HepG2 (cell line): ENCODE measurements at regions not wholly inside any gene's neighbourhood (a gene's known extent, or its start where the extent isn't known, plus 50 kb on each side); places are given as distances from the start of the nearest gene placed in this dataset.
"Not testable (repeated sequence)": the region's sequence is repeated elsewhere in the genome, so short reads cannot be mapped to it uniquely, and the experiment has no call there.

Experiments used
- ATAC-seq: fragments of 200-7000 bp; cut with Tn5 transposase; 3 replicates; pipeline ENCODE4 v1.9.1; 2020; ENCODE audit warnings: mild to moderate bottlenecking, moderate library complexity
- BruUV-seq: library from RNA; stranded (reverse); fragments of 400-500 nt; replicated peaks from 2 replicates; lab custom pipeline; 2021; lab: Mats Ljungman, UMichigan
- CTCF ChIA-PET: fragments of 300-600 bp; formaldehyde crosslinking; extraction: SDS; loops from one replicate; lab custom pipeline; 2021; ENCODE audit warnings: low total read pairs, inconsistent platforms, low intra/inter-chr PET ratio; lab: Yijun Ruan, JAX
- POLR2A ChIA-PET: fragments of 350-600 bp; sonication (Branson Sonifier 250); formaldehyde crosslinking; loops from one replicate; lab custom pipeline; 2020; ENCODE audit warnings: antibody characterized with exemption, inconsistent platforms; lab: Yijun Ruan, JAX
- DNase-seq: peaks from one replicate; pipeline ENCODE4 v3.0.0-alpha.2; 2015; ENCODE audit warnings: low spot score
- FAIRE-seq: peaks from 3 replicates; lab custom pipeline; 2011; peaks lifted over from hg19 to GRCh38; lab: Jason Lieb, UNC
- H2AFZ ChIP-seq: one replicate; pipeline ENCODE4 v1.6.1; 2011; ENCODE audit warnings: low read length, inconsistent platforms
- H3K27ac ChIP-seq: fragments of 300-600 bp; 3 replicates; pipeline ENCODE4 v1.8.0; 2011; ENCODE audit warnings: mixed run types, mild to moderate bottlenecking, mixed read lengths, low read length, inconsistent platforms; ENCODE audit not compliant: insufficient read depth; ENCODE audit errors: extremely low read length
- H3K27me3 ChIP-seq, 2 experiments: fragments of 200-600 bp in 1 of 2; 2 replicates in 1 of 2; 3 replicates in 1 of 2; pipeline versions ENCODE4 v1.6.0 to v1.8.0; 2011; ENCODE audit warnings: low read length in 2 of 2, mild to moderate bottlenecking in 2 of 2, moderate library complexity in 2 of 2, inconsistent platforms in 1 of 2; ENCODE audit not compliant: insufficient read depth in 2 of 2, control insufficient read depth in 1 of 2
- H3K36me3 ChIP-seq, 2 experiments: fragments of 200-600 bp in 1 of 2; replicated peaks in 1 of 2; 2 replicates in 1 of 2; 3 replicates in 1 of 2; pipeline versions ENCODE4 v1.5.1 to v1.8.0; 2011; ENCODE audit warnings: low read length in 2 of 2, inconsistent platforms in 1 of 2; ENCODE audit not compliant: insufficient read depth in 2 of 2, control insufficient read depth in 1 of 2
- H3K4me1 ChIP-seq: 2 replicates; pipeline ENCODE4 v1.5.1; 2012; ENCODE audit warnings: low read length, inconsistent platforms; ENCODE audit not compliant: insufficient read depth
- H3K4me2 ChIP-seq: 2 replicates; pipeline ENCODE4 v1.6.0; 2011; ENCODE audit warnings: low read depth, low read length, inconsistent platforms
- H3K4me3 ChIP-seq, 3 experiments: fragments of 200-600 bp in 1 of 3; sonication (generic), shearing (Covaris generic) in 1 of 3; replicated peaks in 1 of 3; 2 replicates each; pipeline ENCODE4 v1.5.1; 2011 to 2016; ENCODE audit warnings: low read length in 3 of 3, inconsistent platforms in 2 of 3, low read depth in 2 of 3, mild to moderate bottlenecking in 2 of 3, control low read depth in 1 of 3, mixed read lengths in 1 of 3; ENCODE audit not compliant: insufficient read depth in 1 of 3
- H3K79me2 ChIP-seq: one replicate; pipeline ENCODE4 v1.6.1; 2011; ENCODE audit warnings: low read length, inconsistent platforms; ENCODE audit not compliant: insufficient read depth
- H3K9ac ChIP-seq: 2 replicates; pipeline ENCODE4 v1.6.0; 2011; ENCODE audit warnings: mild to moderate bottlenecking, low read depth, low read length, inconsistent platforms; ENCODE audit not compliant: insufficient read depth
- H3K9me3 ChIP-seq: 2 replicates; pipeline ENCODE4 v1.5.1; 2012; ENCODE audit warnings: mild to moderate bottlenecking, low read length
- H4K20me1 ChIP-seq: 2 replicates; pipeline ENCODE4 v1.6.0; 2011; ENCODE audit warnings: inconsistent platforms, mild to moderate bottlenecking, low read length, moderate library complexity; ENCODE audit not compliant: insufficient read depth
- FOXK1 ChIP-seq: sonication (generic); formaldehyde crosslinking; IDR thresholded peaks from 2 replicates; pipeline ENCODE4 v1.4.0; 2020; ENCODE audit warnings: low read depth, missing genetic modification reagents, borderline replicate concordance
- JUNB ChIP-seq: sonication (generic); formaldehyde crosslinking; IDR thresholded peaks from 2 replicates; pipeline ENCODE4 v1.8.0; 2022; ENCODE audit warnings: missing genetic modification reagents, mild to moderate bottlenecking, borderline replicate concordance
- RBM22 ChIP-seq: fragments of 200-400 bp; formaldehyde crosslinking; optimal IDR thresholded peaks from 2 replicates; pipeline ENCODE3; 2017; ENCODE audit warnings: mild to moderate bottlenecking, low read length, moderate library complexity
- STAG1 ChIP-seq: sonication (generic); formaldehyde crosslinking; IDR thresholded peaks from 2 replicates; pipeline ENCODE4 v1.4.0; 2020; ENCODE audit warnings: missing genetic modification reagents
- ZBTB10 ChIP-seq: sonication (generic); formaldehyde crosslinking; IDR thresholded peaks from 2 replicates; pipeline ENCODE4 v1.4.0; 2020; ENCODE audit warnings: missing genetic modification reagents, borderline replicate concordance
- ZNF10 ChIP-seq: sonication (generic); formaldehyde crosslinking; IDR thresholded peaks from 2 replicates; pipeline ENCODE4 v1.4.0; 2020; ENCODE audit warnings: mild to moderate bottlenecking, low read depth, missing genetic modification reagents, borderline replicate concordance
- ZNF326 ChIP-seq: sonication (generic); formaldehyde crosslinking; IDR thresholded peaks from 2 replicates; pipeline ENCODE4 v1.4.0; 2020; ENCODE audit warnings: missing genetic modification reagents, borderline replicate concordance
- ZNF501 ChIP-seq: sonication (generic); formaldehyde crosslinking; IDR thresholded peaks from 2 replicates; pipeline ENCODE4 v1.5.1; 2020; ENCODE audit warnings: mild to moderate bottlenecking, moderate library complexity, missing genetic modification reagents
- WGBS: methylation state at CpG from one replicate; pipeline ENCODE4 v1.1.6; 2017; ENCODE audit warnings: low lambda C conversion rate; 5-methylcytosine and 5-hydroxymethylcytosine counted together
- in situ Hi-C: cut with HindIII; loops from 2 replicates; pipeline ENCODE4 v1.10.0; 2017; ENCODE audit warnings: low pct_unique_long_range_greater_than_20kb; ENCODE audit not compliant: extremely low pct_ligation_motif_present
- intact Hi-C: fragments of 100-400 bp; cut with micrococcal nuclease; formaldehyde crosslinking; loops from one replicate; pipeline ENCODE4 v1.10.0; 2022; ENCODE audit not compliant: unreplicated experiment
- TF ChIP-seq, protein P1 (sequence below): sonication (generic); formaldehyde crosslinking; IDR thresholded peaks from 2 replicates; pipeline ENCODE4 v1.4.0; 2020; ENCODE audit warnings: missing genetic modification reagents

DNA sequence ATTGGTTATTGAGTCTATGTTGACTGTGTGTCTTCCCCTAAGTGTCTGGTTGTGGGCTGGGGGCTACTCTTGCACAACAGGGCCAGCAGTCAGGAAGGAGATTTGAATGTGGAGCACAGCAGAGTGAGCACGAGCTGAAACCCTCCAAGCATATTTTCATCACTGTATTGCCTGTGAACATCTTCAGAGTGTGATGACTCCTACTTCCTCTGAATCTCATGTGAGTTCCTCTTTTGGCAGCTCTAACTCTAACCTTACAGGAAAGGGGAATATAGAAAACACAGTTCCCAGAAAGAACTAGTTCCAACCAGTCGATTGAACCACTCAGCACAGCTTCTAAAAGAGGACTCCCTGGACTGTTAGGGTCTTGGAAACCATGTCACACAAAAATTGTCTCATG, 211.6 kb downstream of the RAP2B start:
- H3K36me3 ChIP-seq = no peaks in the 10 kb centered on the region
- TF ChIP-seq ZNF326 (CRISPR knock-in tag) (no peak), JUNB (CRISPR knock-in tag) (no peak), FOXK1 (CRISPR knock-in tag) (no peak), ZNF501 (CRISPR knock-in tag) (no peak), RBM22 (no peak), STAG1 (CRISPR knock-in tag) (no peak), ZNF10 (CRISPR knock-in tag) (no peak), ZBTB10 (CRISPR knock-in tag) (no peak)
- TF ChIP-seq, protein P1, sequence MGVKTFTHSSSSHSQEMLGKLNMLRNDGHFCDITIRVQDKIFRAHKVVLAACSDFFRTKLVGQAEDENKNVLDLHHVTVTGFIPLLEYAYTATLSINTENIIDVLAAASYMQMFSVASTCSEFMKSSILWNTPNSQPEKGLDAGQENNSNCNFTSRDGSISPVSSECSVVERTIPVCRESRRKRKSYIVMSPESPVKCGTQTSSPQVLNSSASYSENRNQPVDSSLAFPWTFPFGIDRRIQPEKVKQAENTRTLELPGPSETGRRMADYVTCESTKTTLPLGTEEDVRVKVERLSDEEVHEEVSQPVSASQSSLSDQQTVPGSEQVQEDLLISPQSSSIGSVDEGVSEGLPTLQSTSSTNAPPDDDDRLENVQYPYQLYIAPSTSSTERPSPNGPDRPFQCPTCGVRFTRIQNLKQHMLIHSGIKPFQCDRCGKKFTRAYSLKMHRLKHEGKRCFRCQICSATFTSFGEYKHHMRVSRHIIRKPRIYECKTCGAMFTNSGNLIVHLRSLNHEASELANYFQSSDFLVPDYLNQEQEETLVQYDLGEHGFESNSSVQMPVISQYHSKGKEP (CRISPR knock-in tag) = no peak
- H2AFZ ChIP-seq = no peak overlapping the region
- H3K27me3 ChIP-seq = no peaks in the 10 kb centered on the region
- BruUV-seq = no TSS peak
- H3K27ac ChIP-seq = no peak overlapping the region
- no peaks in the 10 kb centered on the region for H3K4me1 ChIP-seq
- CTCF ChIA-PET = no interaction called here
- 0% methylated on average over 2 of the region's 2 CpGs for WGBS
- H3K79me2 ChIP-seq = no peaks in the 10 kb centered on the region
- H3K4me2 ChIP-seq = no peak overlapping the region
- DNase-seq (no peak), ATAC-seq (no peak), FAIRE-seq (no peak)
- no peaks in the 10 kb centered on the region for H4K20me1 ChIP-seq
- H3K4me3 ChIP-seq = no peak overlapping the region
- in situ Hi-C loops (no loop called here), intact Hi-C loops (no loop called here)
- no peak overlapping the region for H3K9ac ChIP-seq
- POLR2A ChIA-PET = no interaction called here
- H3K9me3 ChIP-seq = no peaks in the 10 kb centered on the region; the same call in 1 of the 2 replicates

GRCh38 chr3:153378366-153378765, 216.3 kb downstream of the RAP2B start:
- H4K20me1 ChIP-seq, H3K9me3 ChIP-seq, H3K36me3 ChIP-seq, H3K9ac ChIP-seq, CTCF ChIA-PET, H2AFZ ChIP-seq, H3K4me2 ChIP-seq, H3K27me3 ChIP-seq, in situ Hi-C loops, H3K4me1 ChIP-seq, H3K27ac ChIP-seq, POLR2A ChIA-PET, H3K4me3 ChIP-seq, BruUV-seq, FAIRE-seq, H3K79me2 ChIP-seq, DNase-seq, intact Hi-C loops, ATAC-seq: not testable (repeated sequence)
- 58% methylated on average over 9 of the region's 24 CpGs for WGBS
